GM12892 (cell line): ENCODE measurements at regions not wholly inside any gene's neighbourhood (a gene's known extent, or its start where the extent isn't known, plus 50 kb on each side); places are given as distances from the start of the nearest gene placed in this dataset.

Source experiments
- DNase-seq: peaks from one replicate; pipeline ENCODE4 v3.0.0; 2011; ENCODE audit not compliant: insufficient read length
- FAIRE-seq: peaks from 2 replicates; lab custom pipeline; 2011; peaks lifted over from hg19 to GRCh38; lab: Jason Lieb, UNC
- POLR2A ChIP-seq: IDR thresholded peaks from 2 replicates; pipeline ENCODE4 v1.6.1; 2011; ENCODE audit warnings: low read depth, low read length, control low read depth
- POLR2AphosphoS5 ChIP-seq: IDR thresholded peaks from 2 replicates; pipeline ENCODE4 v1.6.1; 2011; ENCODE audit warnings: low read depth, low read length, control low read depth
- TAF1 ChIP-seq: IDR thresholded peaks from 2 replicates; pipeline ENCODE4 v1.6.1; 2011; ENCODE audit warnings: low read depth, mild to moderate bottlenecking, control low read depth, low read length, borderline replicate concordance

- no peak for DNase-seq
- FAIRE-seq, result peak; percentile 21
- TF ChIP-seq TAF1, result no peak
- TF ChIP-seq POLR2A, result no peak
- no peak for TF ChIP-seq POLR2AphosphoS5
These were observed 185.2 kb downstream of the KLF13 start for GRCh38 chr15:31511707-31512310.

GRCh38 chr15:31513178-31513577 is 186.5 kb downstream of the KLF13 start:
- no peak for DNase-seq
- FAIRE-seq, result no peak
- no peak for TF ChIP-seq POLR2A
- TF ChIP-seq POLR2AphosphoS5, result no peak
- no peak for TF ChIP-seq TAF1

DNA sequence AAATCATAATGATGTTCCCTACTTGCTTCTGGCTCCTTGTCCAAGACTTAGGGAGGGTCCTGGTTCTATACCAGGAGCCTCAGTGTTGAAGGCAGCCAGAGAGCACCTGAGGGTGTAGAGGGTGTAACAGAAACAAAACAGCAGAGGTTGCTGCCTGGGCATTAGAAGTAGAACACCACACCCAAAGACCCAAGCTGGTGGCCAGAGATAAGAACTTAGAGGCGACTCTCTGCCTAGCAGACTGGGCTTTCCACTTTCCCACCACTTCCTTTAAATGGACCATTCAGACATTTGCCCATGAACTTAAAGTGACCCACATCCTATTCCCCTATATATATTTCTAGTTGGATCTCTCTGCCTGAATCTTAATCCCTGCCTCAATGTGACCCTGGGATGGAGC is 189.8 kb downstream of the KLF13 start:
- no peak for DNase-seq
- FAIRE-seq, result no peak
- TF ChIP-seq POLR2A (no peak), TAF1 (no peak), POLR2AphosphoS5 (no peak)

- FAIRE-seq (no peak), DNase-seq (no peak)
- TF ChIP-seq TAF1 (no peak), POLR2AphosphoS5 (no peak), POLR2A (no peak)
These were observed 190.2 kb downstream of the KLF13 start for GRCh38 chr15:31516874-31517273.

DNA sequence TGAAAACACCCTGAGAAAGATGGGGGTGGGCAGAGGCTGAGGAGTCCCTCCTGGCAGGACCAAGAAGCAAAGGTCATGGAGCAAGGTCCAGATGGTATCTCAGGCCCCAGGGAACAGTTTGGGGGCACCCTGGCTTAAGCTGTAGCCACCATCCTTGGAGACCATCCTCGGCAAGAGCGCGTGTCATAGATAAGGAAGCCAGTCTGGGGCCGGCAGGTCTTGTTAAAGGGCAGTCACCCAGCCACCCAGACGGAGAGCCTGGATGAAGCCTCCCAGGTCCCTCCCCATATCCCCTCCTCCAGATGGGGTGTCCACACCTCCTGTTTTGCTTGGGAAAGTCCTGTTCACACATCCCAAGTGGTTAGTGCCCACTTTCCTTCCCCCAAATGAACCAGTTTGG is 191.1 kb downstream of the KLF13 start:
- no peak for DNase-seq
- TF ChIP-seq POLR2A (no peak), POLR2AphosphoS5 (no peak)
- FAIRE-seq, result no peak

DNA sequence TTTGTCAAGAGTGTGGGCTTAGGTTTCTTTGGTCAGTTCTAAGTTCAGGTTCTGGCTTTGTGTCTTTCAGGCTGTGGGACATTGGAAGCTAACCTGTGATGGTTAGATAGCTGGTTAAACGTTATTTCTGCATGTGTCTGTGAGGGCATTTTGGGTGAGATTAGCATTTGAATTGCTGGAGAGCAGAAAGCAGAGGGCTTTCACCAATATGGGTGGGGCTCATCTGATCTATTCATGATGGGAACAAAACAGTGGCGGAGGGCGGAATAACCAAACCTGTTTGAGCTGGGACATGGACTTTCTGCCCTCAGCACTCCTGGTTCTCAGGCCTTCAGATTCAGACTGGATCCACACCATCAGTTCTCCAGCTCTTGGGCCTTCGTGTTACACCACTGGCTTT is 195.4 kb downstream of the KLF13 start:
- FAIRE-seq (no peak), DNase-seq (no peak)
- TF ChIP-seq POLR2A (no peak), POLR2AphosphoS5 (no peak)

- no peak for FAIRE-seq
- TF ChIP-seq POLR2A (no peak), POLR2AphosphoS5 (no peak), TAF1 (no peak)
- no peak for DNase-seq
These were observed 196.5 kb downstream of the KLF13 start for GRCh38 chr15:31523027-31523654.

GRCh38 chr15:31523655-31524049 is 197.0 kb downstream of the KLF13 start:
- FAIRE-seq, result no peak
- no peak for TF ChIP-seq TAF1
- TF ChIP-seq POLR2A, result no peak
- no peak for TF ChIP-seq POLR2AphosphoS5
- DNase-seq, result no peak

DNA sequence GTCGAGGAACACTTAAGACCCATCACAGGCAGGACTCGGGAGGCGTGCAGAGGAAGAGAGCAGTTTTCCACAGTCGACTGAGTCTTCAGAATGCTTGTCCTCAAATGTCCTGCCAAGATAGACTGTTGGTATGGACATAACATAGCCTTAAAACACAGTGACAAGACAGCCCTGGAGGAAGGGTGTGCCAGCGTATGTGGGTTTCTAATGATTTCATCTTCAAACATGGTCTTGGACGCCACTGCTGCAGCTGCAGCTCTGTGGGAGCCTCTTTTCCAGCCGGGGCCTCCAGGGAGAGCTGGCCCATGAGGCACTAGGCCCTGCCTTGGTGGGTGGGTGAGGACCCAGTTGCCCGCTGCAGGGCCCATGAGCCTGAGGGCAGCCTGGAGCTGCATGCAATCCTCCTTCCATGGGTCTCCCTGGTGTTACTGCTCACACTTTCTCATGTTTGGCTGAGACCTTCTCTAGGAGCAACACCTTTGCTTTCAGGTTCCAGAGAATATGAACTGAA is 198.6 kb downstream of the KLF13 start:
- FAIRE-seq (no peak), DNase-seq (no peak)
- TF ChIP-seq POLR2AphosphoS5 (no peak), POLR2A (no peak), TAF1 (no peak)

- no peak for DNase-seq
- TF ChIP-seq POLR2AphosphoS5, result no peak
- no peak for TF ChIP-seq POLR2A
- TF ChIP-seq TAF1, result no peak
- FAIRE-seq, result no peak
These were observed 199.5 kb downstream of the KLF13 start for GRCh38 chr15:31525988-31526665.

GRCh38 chr15:31526916-31527690 is 200.5 kb downstream of the KLF13 start:
- no peak for TF ChIP-seq POLR2AphosphoS5
- TF ChIP-seq TAF1, result no peak
- no peak for TF ChIP-seq POLR2A
- no peak for FAIRE-seq
- no peak for DNase-seq

GRCh38 chr15:31528846-31529245 is 202.2 kb downstream of the KLF13 start:
- DNase-seq (no peak), FAIRE-seq (no peak)
- no peak for TF ChIP-seq POLR2A
- no peak for TF ChIP-seq TAF1
- no peak for TF ChIP-seq POLR2AphosphoS5
